ENCODE measurements at regions not wholly inside any gene's neighbourhood (a gene's known extent, or its start where the extent isn't known, plus 50 kb on each side); places are given as distances from the start of the nearest gene placed in this dataset.
"Not testable (repeated sequence)": the region's sequence is repeated elsewhere in the genome, so short reads cannot be mapped to it uniquely, and the experiment has no call there.

DNA sequence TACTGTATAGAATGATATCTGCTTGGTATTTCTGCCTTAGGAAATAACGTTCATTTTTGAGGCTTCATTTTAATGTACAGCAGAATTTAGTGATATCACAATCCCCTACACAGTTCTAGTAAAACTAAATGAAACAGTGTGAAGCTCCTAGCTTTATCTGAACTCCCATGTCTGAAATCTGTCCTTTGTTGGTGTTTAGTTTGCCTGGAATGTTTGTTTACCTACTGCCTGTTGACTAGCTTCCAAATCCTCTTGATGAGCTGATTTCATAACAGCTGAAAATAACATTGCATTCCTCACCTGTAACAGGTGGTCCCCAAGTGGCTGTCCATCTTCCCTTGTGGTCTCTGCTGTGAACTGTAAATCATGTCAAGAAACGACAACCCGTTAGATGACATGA lies 629.1 kb downstream of the TTLL7 start:
- H3K4me1 ChIP-seq; H3K9me3 ChIP-seq; H3K4me3 ChIP-seq; DNase-seq; H3K36me3 ChIP-seq; intact Hi-C loops (cut with DNase I; ENCODE audit: low total_unique reads); H3K27ac ChIP-seq; H3K27me3 ChIP-seq: not testable (repeated sequence)

DNA sequence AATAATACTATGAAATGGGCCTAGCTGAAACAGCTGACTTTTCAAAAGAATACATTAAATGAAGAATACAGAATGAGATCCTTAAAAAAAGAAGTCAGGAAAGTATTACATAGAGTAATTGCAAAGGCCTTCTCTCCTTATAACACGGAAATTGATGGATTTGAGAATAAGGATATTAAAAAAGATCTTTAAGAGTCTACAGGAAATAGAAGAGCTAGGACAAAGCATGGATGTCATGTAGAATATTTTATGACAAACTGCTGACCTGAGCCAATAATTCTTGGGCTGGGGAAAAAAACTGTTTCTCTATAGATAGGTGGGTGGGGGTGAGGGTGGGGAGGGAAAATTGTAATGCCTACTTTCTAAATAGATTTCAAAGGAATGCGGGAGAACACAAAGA lies 633.6 kb downstream of the TTLL7 start:
- H3K9me3 ChIP-seq; H3K4me3 ChIP-seq; intact Hi-C loops (cut with DNase I; ENCODE audit: low total_unique reads); H3K27me3 ChIP-seq; H3K36me3 ChIP-seq; DNase-seq; H3K4me1 ChIP-seq; H3K27ac ChIP-seq: not testable (repeated sequence)

DNA sequence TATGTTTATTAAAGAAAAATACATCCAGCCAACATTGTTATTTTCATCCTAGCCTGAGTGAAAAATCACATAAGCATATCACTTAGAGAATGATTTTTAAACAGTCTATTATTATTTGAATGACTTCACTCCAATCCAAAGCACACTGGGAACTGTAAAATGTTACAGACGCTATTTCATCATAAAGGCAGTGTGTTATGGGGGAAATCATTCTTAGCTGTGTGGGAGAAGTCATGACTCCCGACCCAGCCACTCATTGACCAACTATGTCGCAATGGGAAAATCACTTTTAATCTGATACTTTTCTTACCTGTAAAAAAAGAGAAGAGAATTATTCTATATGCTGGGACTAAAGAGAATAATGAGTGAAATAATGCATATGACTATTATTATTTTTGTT lies 653.6 kb downstream of the TTLL7 start:
- H3K4me1 ChIP-seq; intact Hi-C loops (cut with DNase I; ENCODE audit: low total_unique reads); H3K36me3 ChIP-seq; H3K27ac ChIP-seq; H3K4me3 ChIP-seq; DNase-seq; H3K27me3 ChIP-seq; H3K9me3 ChIP-seq: not testable (repeated sequence)

DNA sequence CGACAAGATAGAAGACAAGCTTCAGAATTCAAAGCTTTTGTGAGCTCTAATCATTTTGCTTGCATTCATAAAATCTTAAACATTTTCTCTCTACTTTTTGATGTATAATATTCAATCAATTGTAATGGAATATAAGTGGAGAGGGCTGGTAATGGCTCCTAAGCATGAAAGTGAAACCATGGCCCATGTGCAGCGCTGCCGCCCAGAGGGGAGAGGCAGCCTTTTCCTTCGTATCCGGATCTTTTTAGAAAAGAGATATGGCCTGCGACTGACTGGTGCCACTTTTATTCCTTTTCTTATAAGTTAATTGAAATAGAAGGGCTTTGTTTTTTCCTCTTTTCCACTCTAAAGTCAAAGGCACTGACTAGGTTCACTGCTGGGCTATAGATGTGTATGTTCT lies 655.2 kb downstream of the TTLL7 start:
- H3K9me3 ChIP-seq; intact Hi-C loops (cut with DNase I; ENCODE audit: low total_unique reads); H3K36me3 ChIP-seq; H3K27me3 ChIP-seq; H3K4me1 ChIP-seq; DNase-seq; H3K27ac ChIP-seq; H3K4me3 ChIP-seq: not testable (repeated sequence)

DNA sequence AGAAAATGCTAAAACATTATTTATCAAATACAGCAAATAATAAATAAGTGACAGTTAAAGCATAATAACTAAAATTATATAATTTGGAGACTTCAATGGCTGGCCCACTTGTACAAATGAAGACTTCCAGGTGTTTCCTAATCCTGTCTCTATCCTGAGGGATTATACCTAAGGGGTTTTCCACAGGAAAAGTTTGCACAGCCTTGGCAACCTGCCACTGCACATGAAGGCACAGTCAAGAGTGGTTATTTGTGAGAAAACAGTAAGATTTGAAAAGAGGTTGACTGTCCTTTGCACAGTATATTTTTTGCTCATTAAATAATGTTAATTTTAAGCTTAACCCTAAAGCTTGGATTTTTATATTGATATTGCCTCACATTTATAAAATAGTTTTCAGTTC lies 655.9 kb downstream of the TTLL7 start:
- peak in 1 of 2 donors; percentile 22 for DNase-seq
- H3K4me1 ChIP-seq; H3K4me3 ChIP-seq; H3K27ac ChIP-seq; H3K27me3 ChIP-seq; H3K36me3 ChIP-seq; intact Hi-C loops (cut with DNase I; ENCODE audit: low total_unique reads); H3K9me3 ChIP-seq: not testable (repeated sequence)

DNA sequence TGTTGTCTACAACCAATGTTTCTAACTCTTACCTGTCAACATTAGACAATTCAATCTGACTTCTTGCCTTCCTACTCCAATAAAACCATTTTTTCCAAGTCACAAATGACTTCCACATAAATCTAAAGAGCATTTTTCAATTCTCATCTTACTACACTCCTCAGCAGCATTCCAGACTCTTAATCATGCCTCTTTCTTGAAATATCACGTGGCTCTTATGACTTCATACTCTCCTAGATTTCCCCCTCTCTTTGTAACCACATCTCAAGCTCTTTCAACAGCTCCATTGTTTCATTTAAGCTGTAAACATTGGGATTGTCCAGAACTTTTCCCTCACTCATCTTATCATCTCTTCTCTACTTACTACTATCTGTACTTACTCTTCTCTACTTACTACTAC lies 666.6 kb downstream of the TTLL7 start:
- H3K27me3 ChIP-seq; H3K36me3 ChIP-seq; H3K27ac ChIP-seq; H3K4me3 ChIP-seq; H3K9me3 ChIP-seq; H3K4me1 ChIP-seq; DNase-seq; intact Hi-C loops (cut with DNase I; ENCODE audit: low total_unique reads): not testable (repeated sequence)

DNA sequence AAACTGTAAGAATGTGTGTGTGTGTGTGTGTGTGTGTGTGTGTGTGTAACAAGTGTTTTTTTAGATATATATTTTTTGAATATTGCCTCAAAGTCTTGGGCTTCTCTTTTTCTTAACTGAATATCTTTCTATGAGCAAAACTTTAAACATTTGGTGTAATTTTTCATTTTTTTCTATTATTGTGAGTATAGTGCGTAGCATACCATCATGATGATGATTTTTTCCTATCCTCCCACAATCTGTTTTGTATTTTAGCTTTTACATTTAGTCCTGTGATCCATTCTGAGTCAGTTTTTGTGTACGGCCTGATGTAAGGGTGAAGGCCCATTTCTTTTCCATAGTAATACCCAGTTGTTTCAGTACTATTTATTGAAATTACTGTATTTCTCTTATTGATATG lies 680.6 kb downstream of the TTLL7 start:
- intact Hi-C loops (cut with DNase I; ENCODE audit: low total_unique reads): no loop called here
- no peak for DNase-seq
- no peaks in the 10 kb centered on the region for H3K36me3 ChIP-seq
- H3K4me3 ChIP-seq: no peak overlapping the region
- no peaks in the 10 kb centered on the region for H3K9me3 ChIP-seq
- H3K4me1 ChIP-seq: no peaks in the 10 kb centered on the region
- H3K27ac ChIP-seq: no peak overlapping the region
- no peaks in the 10 kb centered on the region for H3K27me3 ChIP-seq
- no peak for TF ChIP-seq POLR2A (IDR thresholded peaks at IDR 0.05)
- TF ChIP-seq, protein P1, sequence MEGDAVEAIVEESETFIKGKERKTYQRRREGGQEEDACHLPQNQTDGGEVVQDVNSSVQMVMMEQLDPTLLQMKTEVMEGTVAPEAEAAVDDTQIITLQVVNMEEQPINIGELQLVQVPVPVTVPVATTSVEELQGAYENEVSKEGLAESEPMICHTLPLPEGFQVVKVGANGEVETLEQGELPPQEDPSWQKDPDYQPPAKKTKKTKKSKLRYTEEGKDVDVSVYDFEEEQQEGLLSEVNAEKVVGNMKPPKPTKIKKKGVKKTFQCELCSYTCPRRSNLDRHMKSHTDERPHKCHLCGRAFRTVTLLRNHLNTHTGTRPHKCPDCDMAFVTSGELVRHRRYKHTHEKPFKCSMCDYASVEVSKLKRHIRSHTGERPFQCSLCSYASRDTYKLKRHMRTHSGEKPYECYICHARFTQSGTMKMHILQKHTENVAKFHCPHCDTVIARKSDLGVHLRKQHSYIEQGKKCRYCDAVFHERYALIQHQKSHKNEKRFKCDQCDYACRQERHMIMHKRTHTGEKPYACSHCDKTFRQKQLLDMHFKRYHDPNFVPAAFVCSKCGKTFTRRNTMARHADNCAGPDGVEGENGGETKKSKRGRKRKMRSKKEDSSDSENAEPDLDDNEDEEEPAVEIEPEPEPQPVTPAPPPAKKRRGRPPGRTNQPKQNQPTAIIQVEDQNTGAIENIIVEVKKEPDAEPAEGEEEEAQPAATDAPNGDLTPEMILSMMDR (IDR thresholded peaks at IDR 0.05): no peak

DNA sequence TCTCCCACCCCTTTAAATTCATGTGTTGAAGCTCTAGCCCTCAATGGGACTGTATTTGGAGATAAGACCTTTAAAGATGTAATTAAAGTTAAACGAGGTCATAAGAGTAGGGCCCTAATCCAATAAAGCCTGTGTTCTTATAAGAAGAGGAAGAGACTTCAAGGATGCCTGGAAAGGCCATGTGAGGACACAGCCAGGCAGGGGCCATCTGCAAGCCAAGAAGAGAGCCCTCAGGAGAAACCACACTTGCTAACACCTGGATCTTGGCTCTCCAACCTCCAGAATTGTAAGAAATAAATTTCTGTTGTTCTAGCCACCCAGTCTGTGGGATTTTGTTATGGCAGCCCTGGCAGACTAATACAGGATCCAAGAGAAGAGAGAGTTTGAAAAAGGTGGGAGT lies 683.5 kb downstream of the TTLL7 start:
- H3K4me3 ChIP-seq; DNase-seq; H3K4me1 ChIP-seq; H3K9me3 ChIP-seq; H3K27ac ChIP-seq; intact Hi-C loops (cut with DNase I; ENCODE audit: low total_unique reads); H3K36me3 ChIP-seq; H3K27me3 ChIP-seq: not testable (repeated sequence)

DNA sequence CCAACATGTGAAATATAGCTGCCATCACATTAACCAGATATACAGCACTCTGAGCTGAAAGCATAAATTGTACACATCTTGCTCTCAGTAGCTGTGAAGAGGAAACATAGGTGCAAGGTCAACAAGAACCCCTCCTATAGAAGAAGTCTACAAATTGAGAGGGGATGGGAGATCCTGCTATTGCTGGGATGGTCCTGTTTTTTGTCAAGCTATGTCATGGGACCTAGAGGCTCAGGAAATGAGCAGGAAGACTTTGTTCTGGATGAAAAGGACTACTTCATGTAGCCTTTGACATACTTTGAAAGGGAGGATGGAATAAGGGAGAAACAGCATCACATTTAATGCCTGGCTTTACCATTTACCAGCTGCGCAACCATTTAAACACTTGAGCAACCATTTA lies 688.8 kb downstream of the TTLL7 start:
- intact Hi-C loops (cut with DNase I; ENCODE audit: low total_unique reads); H3K27me3 ChIP-seq; H3K27ac ChIP-seq; H3K36me3 ChIP-seq; H3K4me1 ChIP-seq; DNase-seq; H3K9me3 ChIP-seq; H3K4me3 ChIP-seq: not testable (repeated sequence)

DNA sequence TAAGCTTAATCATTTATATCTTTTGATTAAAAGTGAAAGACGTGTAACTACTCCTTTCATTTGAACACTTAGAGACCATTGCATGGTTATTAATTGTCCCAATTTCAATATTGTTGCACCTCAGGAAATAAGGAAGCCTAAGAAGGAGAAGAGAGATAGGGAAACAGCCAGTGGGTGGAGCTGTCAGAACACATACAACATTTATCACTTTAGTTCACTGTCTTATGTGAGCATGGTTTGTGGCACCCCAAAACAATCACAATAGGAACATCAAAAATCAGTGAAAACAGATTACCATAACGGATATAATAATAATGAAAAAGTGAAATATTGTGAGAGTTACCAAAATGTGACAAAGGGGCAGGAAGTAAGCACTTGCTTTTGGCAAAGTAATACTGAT lies 689.9 kb downstream of the TTLL7 start:
- H3K27me3 ChIP-seq; H3K4me3 ChIP-seq; intact Hi-C loops (cut with DNase I; ENCODE audit: low total_unique reads); DNase-seq; H3K27ac ChIP-seq; H3K36me3 ChIP-seq; H3K4me1 ChIP-seq; H3K9me3 ChIP-seq: not testable (repeated sequence)

DNA sequence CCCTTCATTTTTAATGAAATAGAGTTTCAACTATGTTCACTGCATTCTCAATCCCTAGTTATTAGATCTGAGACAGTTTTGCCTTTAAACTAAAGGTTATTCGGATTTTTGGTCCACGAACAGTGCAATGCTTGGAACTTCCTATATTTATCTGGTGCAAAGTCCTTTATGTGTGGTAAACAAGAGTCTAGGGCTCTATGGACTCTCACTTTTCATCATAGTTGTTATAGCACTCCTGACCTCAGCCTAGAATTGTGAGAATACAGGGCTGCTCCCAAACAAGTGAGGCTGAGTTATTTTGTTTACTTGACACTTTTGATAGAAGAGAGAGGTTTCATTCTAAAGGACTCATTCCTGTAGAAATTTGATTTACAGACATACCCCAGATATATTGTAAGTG lies 692.1 kb downstream of the TTLL7 start:
- H3K27me3 ChIP-seq: not testable (repeated sequence)

DNA sequence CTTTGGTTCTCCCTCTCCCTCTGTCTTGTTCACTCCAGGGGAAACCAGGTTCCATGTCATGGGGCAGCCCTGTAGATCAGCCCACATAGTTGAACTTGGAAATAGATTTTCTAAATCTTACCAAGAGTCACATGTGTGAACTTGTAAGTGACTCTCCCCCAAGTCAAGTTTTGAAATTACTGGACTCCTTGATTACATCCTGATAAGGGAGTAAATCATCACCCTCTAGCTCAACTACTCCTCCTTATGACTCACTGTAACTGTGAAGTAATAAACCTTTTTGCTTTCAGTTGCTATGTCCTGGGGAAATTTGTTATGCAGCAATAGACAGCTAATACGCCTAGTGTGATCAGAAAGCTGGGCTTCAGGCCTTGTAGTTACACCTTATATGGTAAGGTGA lies 703.3 kb downstream of the TTLL7 start:
- intact Hi-C loops (cut with DNase I; ENCODE audit: low total_unique reads); H3K27me3 ChIP-seq; H3K27ac ChIP-seq; DNase-seq; H3K9me3 ChIP-seq; H3K4me1 ChIP-seq; H3K36me3 ChIP-seq; H3K4me3 ChIP-seq: not testable (repeated sequence)

More for the DNA sequence above, 692.1 kb downstream of the TTLL7 start:
- intact Hi-C loops (cut with DNase I; ENCODE audit: low total_unique reads); H3K9me3 ChIP-seq; H3K4me1 ChIP-seq; H3K36me3 ChIP-seq; H3K27ac ChIP-seq; DNase-seq; H3K4me3 ChIP-seq: not testable (repeated sequence)

DNA sequence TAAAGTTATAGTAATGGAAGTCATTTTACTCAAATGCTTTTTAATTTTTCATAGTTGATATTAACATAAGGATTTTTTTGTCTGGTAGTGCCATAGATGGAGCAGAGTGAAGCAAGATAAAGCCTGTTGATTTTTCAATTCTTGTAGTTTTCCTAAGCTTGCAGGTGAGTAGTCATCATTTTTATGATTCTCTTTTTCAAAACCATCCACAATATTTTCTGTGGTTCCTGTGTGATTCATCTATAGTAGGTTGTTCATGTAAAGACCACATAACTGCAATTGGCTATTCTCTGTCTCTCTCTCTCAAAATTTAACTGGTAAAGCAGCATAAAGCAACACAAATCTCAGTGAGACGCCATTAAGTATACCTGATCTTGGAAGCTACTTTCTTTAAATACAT lies 711.5 kb downstream of the TTLL7 start:
- H3K27ac ChIP-seq; intact Hi-C loops (cut with DNase I; ENCODE audit: low total_unique reads); H3K4me1 ChIP-seq; H3K9me3 ChIP-seq; H3K27me3 ChIP-seq; H3K36me3 ChIP-seq; H3K4me3 ChIP-seq; DNase-seq: not testable (repeated sequence)

DNA sequence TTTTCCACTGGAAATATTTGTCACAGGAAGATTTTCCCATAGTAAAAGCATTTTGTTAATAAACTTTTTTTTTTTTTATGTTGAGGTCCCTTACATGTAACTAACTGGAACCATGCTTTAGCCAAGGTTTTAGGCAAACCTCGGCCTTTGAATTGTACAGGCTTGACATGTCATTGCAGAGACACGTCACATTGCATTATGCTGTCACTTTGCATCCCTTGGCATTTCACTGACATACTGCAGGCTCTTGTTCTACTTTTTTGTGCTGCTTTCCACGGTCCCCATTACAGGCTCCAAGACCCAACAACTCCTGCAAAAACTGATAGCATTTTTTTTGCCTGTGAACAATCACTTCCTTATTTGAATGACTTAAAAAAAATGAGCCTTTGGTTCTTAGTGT lies 724.3 kb downstream of the TTLL7 start:
- intact Hi-C loops (cut with DNase I; ENCODE audit: low total_unique reads); H3K9me3 ChIP-seq; H3K27me3 ChIP-seq; H3K4me1 ChIP-seq; H3K27ac ChIP-seq; H3K4me3 ChIP-seq; H3K36me3 ChIP-seq; DNase-seq: not testable (repeated sequence)

Data from uterus (tissue), 3 donors.